K562 (cell line): ENCODE measurements at regions not wholly inside any gene's neighbourhood (a gene's known extent, or its start where the extent isn't known, plus 50 kb on each side); places are given as distances from the start of the nearest gene placed in this dataset.

ENCODE experiments used
- EWSR1 ChIP-seq: fragments of 450-650 bp; IDR thresholded peaks from 2 replicates; pipeline ENCODE4 v1.6.1; 2018; ENCODE audit warnings: borderline replicate concordance, mild to moderate bottlenecking, low read depth, moderate library complexity; ENCODE audit not compliant: partially characterized antibody
- MCM2 ChIP-seq: fragments of 450-650 bp; IDR thresholded peaks from 2 replicates; pipeline ENCODE4 v1.6.1; 2017; ENCODE audit warnings: low read depth, mild to moderate bottlenecking
- NCOA4 ChIP-seq: fragments of 450-650 bp; IDR thresholded peaks from 2 replicates; pipeline ENCODE4 v1.6.1; 2018; ENCODE audit warnings: mild to moderate bottlenecking; ENCODE audit not compliant: partially characterized antibody
- NONO ChIP-seq, 2 experiments: fragments of 200-400 bp in 1 of 2; fragments of 450-650 bp in 1 of 2; formaldehyde crosslinking in 1 of 2; IDR thresholded peaks; 2 replicates each; pipeline ENCODE4 v1.6.1; 2017; ENCODE audit warnings: low read depth in 2 of 2, mild to moderate bottlenecking in 2 of 2, moderate library complexity in 2 of 2, low read length in 1 of 2
- PRPF4 ChIP-seq: fragments of 200-400 bp; formaldehyde crosslinking; IDR thresholded peaks from one replicate; pipeline ENCODE4 v1.6.1; 2017; ENCODE audit warnings: low read length, low read depth, mild to moderate bottlenecking; ENCODE audit not compliant: insufficient read depth, poor library complexity, severe bottlenecking
- RNF2 ChIP-seq: sonication (generic); IDR thresholded peaks from 2 replicates; pipeline ENCODE4 v1.6.1; 2016
- ZNF584 ChIP-seq: fragments of 200-800 bp; sonication (Bioruptor generic); IDR thresholded peaks from 2 replicates; pipeline ENCODE4 v1.6.1; 2016; ENCODE audit warnings: low read depth, mild to moderate bottlenecking, missing genetic modification characterization, missing compliant biosample characterization
- ZNF589 ChIP-seq: fragments of 200-800 bp; sonication (Bioruptor generic); IDR thresholded peaks from 2 replicates; pipeline ENCODE4 v1.6.1; 2016; ENCODE audit warnings: low read depth, missing genetic modification characterization, missing compliant biosample characterization
- TF ChIP-seq, protein P1 (sequence below): sonication (generic); formaldehyde crosslinking; IDR thresholded peaks from 2 replicates; pipeline ENCODE4 v1.9.0; 2022; ENCODE audit warnings: mild to moderate bottlenecking, missing genetic modification reagents
- TF ChIP-seq, protein P2 (sequence below), 2 experiments: fragments of 450-650 bp; conservative IDR thresholded peaks; 2 replicates each; pipeline ENCODE4 v1.6.1; 2017; ENCODE audit warnings: mild to moderate bottlenecking in 2 of 2, moderate library complexity in 2 of 2

DNA sequence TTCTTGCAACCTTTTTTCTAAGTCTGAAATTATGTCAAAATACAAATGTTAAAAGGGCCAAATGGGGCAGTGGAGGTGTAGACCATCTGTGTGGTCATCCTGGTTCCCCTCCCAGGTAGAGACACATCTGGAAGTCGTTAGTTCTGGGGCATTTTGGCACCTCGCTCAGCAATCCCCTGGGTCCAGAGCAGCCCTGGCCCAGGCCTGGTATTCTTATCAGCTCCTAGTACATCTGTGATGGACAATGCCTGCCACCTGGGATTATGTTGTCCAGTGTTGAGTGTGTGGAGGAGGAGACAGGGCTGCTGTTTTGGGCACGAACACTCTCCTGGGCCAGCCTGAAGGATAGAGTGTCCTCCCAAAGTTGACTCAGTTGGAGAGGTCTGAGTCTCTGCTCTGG is 74.8 kb downstream of the GADD45G start (continued):
- no peak for TF ChIP-seq NCOA4
- TF ChIP-seq, protein P1, sequence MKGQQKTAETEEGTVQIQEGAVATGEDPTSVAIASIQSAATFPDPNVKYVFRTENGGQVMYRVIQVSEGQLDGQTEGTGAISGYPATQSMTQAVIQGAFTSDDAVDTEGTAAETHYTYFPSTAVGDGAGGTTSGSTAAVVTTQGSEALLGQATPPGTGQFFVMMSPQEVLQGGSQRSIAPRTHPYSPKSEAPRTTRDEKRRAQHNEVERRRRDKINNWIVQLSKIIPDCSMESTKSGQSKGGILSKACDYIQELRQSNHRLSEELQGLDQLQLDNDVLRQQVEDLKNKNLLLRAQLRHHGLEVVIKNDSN (CRISPR knock-in tag): no peak
- TF ChIP-seq EWSR1: no peak
- TF ChIP-seq NONO (IDR thresholded peaks at IDR 0.05; ENCODE audit: low read depth in 2 of 2, low read length in 1 of 2): no peak
- no peak for TF ChIP-seq ZNF589
- TF ChIP-seq RNF2: no peak
- no peak for TF ChIP-seq ZNF584
- TF ChIP-seq, protein P2, sequence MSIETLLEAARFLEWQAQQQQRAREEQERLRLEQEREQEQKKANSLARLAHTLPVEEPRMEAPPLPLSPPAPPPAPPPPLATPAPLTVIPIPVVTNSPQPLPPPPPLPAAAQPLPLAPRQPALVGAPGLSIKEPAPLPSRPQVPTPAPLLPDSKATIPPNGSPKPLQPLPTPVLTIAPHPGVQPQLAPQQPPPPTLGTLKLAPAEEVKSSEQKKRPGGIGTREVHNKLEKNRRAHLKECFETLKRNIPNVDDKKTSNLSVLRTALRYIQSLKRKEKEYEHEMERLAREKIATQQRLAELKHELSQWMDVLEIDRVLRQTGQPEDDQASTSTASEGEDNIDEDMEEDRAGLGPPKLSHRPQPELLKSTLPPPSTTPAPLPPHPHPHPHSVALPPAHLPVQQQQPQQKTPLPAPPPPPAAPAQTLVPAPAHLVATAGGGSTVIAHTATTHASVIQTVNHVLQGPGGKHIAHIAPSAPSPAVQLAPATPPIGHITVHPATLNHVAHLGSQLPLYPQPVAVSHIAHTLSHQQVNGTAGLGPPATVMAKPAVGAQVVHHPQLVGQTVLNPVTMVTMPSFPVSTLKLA (conservative IDR thresholded peaks at IDR 0.05): no peak
- TF ChIP-seq PRPF4: no peak
- no peak for TF ChIP-seq MCM2
